ENCODE measurements at regions not wholly inside any gene's neighbourhood (a gene's known extent, or its start where the extent isn't known, plus 50 kb on each side); places are given as distances from the start of the nearest gene placed in this dataset.

GRCh38 chr17:64739316-64740058 lies 77.4 kb upstream of the SMURF2 start:
- Histone ChIP-seq H3K4me1 (ENCODE audit: control insufficient read depth, extremely low read depth, insufficient read depth, low read length) (peaks cover 20% of the 10 kb centered on the region), H3K27me3 (ENCODE audit: control insufficient read depth, extremely low read depth, insufficient read depth, low read length) (no peaks in the 10 kb centered on the region), H3K79me2 (ENCODE audit: control insufficient read depth, insufficient read depth, low read length) (peaks cover 3% of the 10 kb centered on the region), H3K9me3 (ENCODE audit: control insufficient read depth, low read depth, low read length) (no peaks in the 10 kb centered on the region), H3K36me3 (ENCODE audit: control insufficient read depth in 2 of 2, extremely low read depth in 1 of 2, insufficient read depth in 2 of 2, low read length in 2 of 2) (no peaks in the 10 kb centered on the region), H3K27ac (ENCODE audit: control insufficient read depth, insufficient read depth, low read length) (no peak overlapping the region), H3K4me2 (ENCODE audit: control insufficient read depth, extremely low read depth, insufficient read depth, low read depth, low read length) (no peak overlapping the region), H2AFZ (ENCODE audit: control insufficient read depth, low read length) (no peak overlapping the region), H3K9me1 (ENCODE audit: control insufficient read depth, extremely low read depth, insufficient read depth, low read length) (no peaks in the 10 kb centered on the region), H3K9ac (ENCODE audit: control insufficient read depth, extremely low read depth, insufficient read depth, low read length) (no peak overlapping the region), H3K4me3 (ENCODE audit: control insufficient read depth in 2 of 3, extremely low read depth in 1 of 3, insufficient read depth in 2 of 3, low read depth in 1 of 3, low read length in 3 of 3) (no peak overlapping the region), H4K20me1 (ENCODE audit: control insufficient read depth, extremely low read depth, insufficient read depth, low read length) (no peaks in the 10 kb centered on the region)
- FAIRE-seq (no peak), DNase-seq (ENCODE audit: low read depth, low spot score) (no peak)
- dilution Hi-C loops (cut with MboI; ENCODE audit: extremely low pct_ligation_motif_present, low sequenced_read_pairs): loop anchor here (10.0 kb wide), 1 partner anchor 85 kb away; no protein-coding TSS in a partner anchor
- TF ChIP-seq, protein P1, sequence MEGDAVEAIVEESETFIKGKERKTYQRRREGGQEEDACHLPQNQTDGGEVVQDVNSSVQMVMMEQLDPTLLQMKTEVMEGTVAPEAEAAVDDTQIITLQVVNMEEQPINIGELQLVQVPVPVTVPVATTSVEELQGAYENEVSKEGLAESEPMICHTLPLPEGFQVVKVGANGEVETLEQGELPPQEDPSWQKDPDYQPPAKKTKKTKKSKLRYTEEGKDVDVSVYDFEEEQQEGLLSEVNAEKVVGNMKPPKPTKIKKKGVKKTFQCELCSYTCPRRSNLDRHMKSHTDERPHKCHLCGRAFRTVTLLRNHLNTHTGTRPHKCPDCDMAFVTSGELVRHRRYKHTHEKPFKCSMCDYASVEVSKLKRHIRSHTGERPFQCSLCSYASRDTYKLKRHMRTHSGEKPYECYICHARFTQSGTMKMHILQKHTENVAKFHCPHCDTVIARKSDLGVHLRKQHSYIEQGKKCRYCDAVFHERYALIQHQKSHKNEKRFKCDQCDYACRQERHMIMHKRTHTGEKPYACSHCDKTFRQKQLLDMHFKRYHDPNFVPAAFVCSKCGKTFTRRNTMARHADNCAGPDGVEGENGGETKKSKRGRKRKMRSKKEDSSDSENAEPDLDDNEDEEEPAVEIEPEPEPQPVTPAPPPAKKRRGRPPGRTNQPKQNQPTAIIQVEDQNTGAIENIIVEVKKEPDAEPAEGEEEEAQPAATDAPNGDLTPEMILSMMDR (optimal IDR thresholded peaks at IDR 0.05 in 1 of 3, IDR thresholded peaks at IDR 0.05 in 1 of 3, conservative IDR thresholded peaks at IDR 0.05 in 1 of 3; ENCODE audit: extremely low read depth in 1 of 3, insufficient read depth in 2 of 3, low read length in 3 of 3): no peak
- TF ChIP-seq EZH2 (IDR thresholded peaks at IDR 0.05; ENCODE audit: low read length): no peak

- H3K27ac ChIP-seq (ENCODE audit: control insufficient read depth, insufficient read depth, low read length): no peak overlapping the region
- no peaks in the 10 kb centered on the region for H4K20me1 ChIP-seq (ENCODE audit: control insufficient read depth, extremely low read depth, insufficient read depth, low read length)
- H3K9ac ChIP-seq (ENCODE audit: control insufficient read depth, extremely low read depth, insufficient read depth, low read length): no peak overlapping the region
- no peaks in the 10 kb centered on the region for H3K9me3 ChIP-seq (ENCODE audit: control insufficient read depth, low read depth, low read length)
- H3K4me3 ChIP-seq (ENCODE audit: control insufficient read depth in 2 of 3, extremely low read depth in 1 of 3, insufficient read depth in 2 of 3, low read depth in 1 of 3, low read length in 3 of 3): no peak overlapping the region
- TF ChIP-seq, protein P1 (optimal IDR thresholded peaks at IDR 0.05 in 1 of 3, IDR thresholded peaks at IDR 0.05 in 1 of 3, conservative IDR thresholded peaks at IDR 0.05 in 1 of 3; ENCODE audit: extremely low read depth in 1 of 3, insufficient read depth in 2 of 3, low read length in 3 of 3): peak in 2 of 3 experiments; percentile 72 to 73
- TF ChIP-seq EZH2 (IDR thresholded peaks at IDR 0.05; ENCODE audit: low read length): no peak
- H3K79me2 ChIP-seq (ENCODE audit: control insufficient read depth, insufficient read depth, low read length): peaks cover 3% of the 10 kb centered on the region
- H3K36me3 ChIP-seq (ENCODE audit: control insufficient read depth in 2 of 2, extremely low read depth in 1 of 2, insufficient read depth in 2 of 2, low read length in 2 of 2): no peaks in the 10 kb centered on the region
- peak; percentile 67 for FAIRE-seq
- DNase-seq (ENCODE audit: low read depth, low spot score): peak; percentile 42
- peaks cover 16% of the 10 kb centered on the region for H3K4me1 ChIP-seq (ENCODE audit: control insufficient read depth, extremely low read depth, insufficient read depth, low read length)
- no peaks in the 10 kb centered on the region for H3K9me1 ChIP-seq (ENCODE audit: control insufficient read depth, extremely low read depth, insufficient read depth, low read length)
- no peaks in the 10 kb centered on the region for H3K27me3 ChIP-seq (ENCODE audit: control insufficient read depth, extremely low read depth, insufficient read depth, low read length)
- H3K4me2 ChIP-seq (ENCODE audit: control insufficient read depth, extremely low read depth, insufficient read depth, low read depth, low read length): no peak overlapping the region
- dilution Hi-C loops (cut with MboI; ENCODE audit: extremely low pct_ligation_motif_present, low sequenced_read_pairs): no loop called here
- no peak overlapping the region for H2AFZ ChIP-seq (ENCODE audit: control insufficient read depth, low read length)
Observed at GRCh38 chr17:64736804-64737492, 74.8 kb upstream of the SMURF2 start.

All from keratinocyte (primary cell).